Prostate gland (tissue), 2 donors: ENCODE measurements at regions not wholly inside any gene's neighbourhood (a gene's known extent, or its start where the extent isn't known, plus 50 kb on each side); places are given as distances from the start of the nearest gene placed in this dataset.

Experiments used
- POLR2A ChIP-seq: fragments of 450-650 bp; IDR thresholded peaks from one replicate; pipeline ENCODE4 v1.6.1; 2016; ENCODE audit warnings: antibody characterized with exemption, mild to moderate bottlenecking
- POLR2AphosphoS5 ChIP-seq: sonication (generic); formaldehyde crosslinking; IDR thresholded peaks from one replicate; pipeline ENCODE4 v1.6.1; 2017; ENCODE audit warnings: antibody characterized with exemption
- TF ChIP-seq, protein P1 (sequence below), 4 experiments: fragments of 200-600 bp in 2 of 4; fragments of 450-650 bp in 2 of 4; sonication (generic) in 2 of 4; IDR thresholded peaks; 1 replicate in 3 of 4; 2 replicates in 1 of 4; pipeline ENCODE4 v1.5.1; 2016 to 2019; ENCODE audit warnings: antibody characterized with exemption in 4 of 4, mild to moderate bottlenecking in 2 of 4, moderate library complexity in 2 of 4

DNA sequence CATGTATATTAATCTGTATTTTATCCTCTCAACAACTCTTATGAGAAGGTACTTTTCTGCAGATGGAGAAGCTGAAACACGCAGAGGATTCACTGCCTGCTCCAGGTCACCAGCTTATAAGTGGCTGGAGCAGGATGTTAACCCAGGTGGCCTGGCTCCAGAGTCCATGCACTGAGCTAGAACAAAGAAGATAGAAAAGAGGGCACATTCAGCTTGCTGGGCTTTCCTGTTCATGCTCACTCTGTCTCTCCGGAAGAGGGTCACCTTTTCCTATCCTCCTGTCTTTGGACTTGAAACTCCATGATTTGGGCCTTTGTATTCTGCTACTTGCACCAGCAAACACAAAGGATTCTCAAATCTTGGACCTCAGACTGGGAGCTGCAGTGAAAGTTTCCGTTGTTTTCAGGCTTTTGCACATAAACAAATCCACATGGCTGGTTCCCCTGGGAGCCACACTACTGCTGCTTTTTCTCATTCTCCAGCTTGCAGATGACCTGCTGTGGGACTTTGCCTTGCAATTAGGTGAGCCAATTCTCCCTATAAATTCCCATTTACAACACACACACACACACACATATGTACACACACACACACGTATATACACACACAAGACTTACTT lies 117.3 kb upstream of the GRK3 start:
- TF ChIP-seq, protein P1, sequence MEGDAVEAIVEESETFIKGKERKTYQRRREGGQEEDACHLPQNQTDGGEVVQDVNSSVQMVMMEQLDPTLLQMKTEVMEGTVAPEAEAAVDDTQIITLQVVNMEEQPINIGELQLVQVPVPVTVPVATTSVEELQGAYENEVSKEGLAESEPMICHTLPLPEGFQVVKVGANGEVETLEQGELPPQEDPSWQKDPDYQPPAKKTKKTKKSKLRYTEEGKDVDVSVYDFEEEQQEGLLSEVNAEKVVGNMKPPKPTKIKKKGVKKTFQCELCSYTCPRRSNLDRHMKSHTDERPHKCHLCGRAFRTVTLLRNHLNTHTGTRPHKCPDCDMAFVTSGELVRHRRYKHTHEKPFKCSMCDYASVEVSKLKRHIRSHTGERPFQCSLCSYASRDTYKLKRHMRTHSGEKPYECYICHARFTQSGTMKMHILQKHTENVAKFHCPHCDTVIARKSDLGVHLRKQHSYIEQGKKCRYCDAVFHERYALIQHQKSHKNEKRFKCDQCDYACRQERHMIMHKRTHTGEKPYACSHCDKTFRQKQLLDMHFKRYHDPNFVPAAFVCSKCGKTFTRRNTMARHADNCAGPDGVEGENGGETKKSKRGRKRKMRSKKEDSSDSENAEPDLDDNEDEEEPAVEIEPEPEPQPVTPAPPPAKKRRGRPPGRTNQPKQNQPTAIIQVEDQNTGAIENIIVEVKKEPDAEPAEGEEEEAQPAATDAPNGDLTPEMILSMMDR (IDR thresholded peaks at IDR 0.05), result no peak
- TF ChIP-seq POLR2AphosphoS5 (no peak), POLR2A (no peak)
